ENCODE measurements at regions not wholly inside any gene's neighbourhood (a gene's known extent, or its start where the extent isn't known, plus 50 kb on each side); places are given as distances from the start of the nearest gene placed in this dataset.
"Not testable (repeated sequence)": the region's sequence is repeated elsewhere in the genome, so short reads cannot be mapped to it uniquely, and the experiment has no call there.

- POLR2A ChIA-PET = no interaction called here
- Mint-ChIP-seq H3K4me1 (no peaks in the 10 kb centered on the region), H3K27ac (no peak overlapping the region), H3K4me3 (no peak overlapping the region), H3K36me3 (no peaks in the 10 kb centered on the region), H3K9me3 (no peaks in the 10 kb centered on the region), H3K27me3 (no peaks in the 10 kb centered on the region)
- ATAC-seq (ENCODE audit: low read depth) (no peak), DNase-seq (no peak)
These were observed 230.1 kb upstream of the DDI1 start for GRCh38 chr11:103806130-103806895.

- no peak for ATAC-seq (ENCODE audit: low read depth)
- no peak for DNase-seq
- Mint-ChIP-seq H3K4me3 (no peak overlapping the region), H3K4me1 (no peaks in the 10 kb centered on the region), H3K36me3 (no peaks in the 10 kb centered on the region), H3K9me3 (no peaks in the 10 kb centered on the region), H3K27me3 (no peaks in the 10 kb centered on the region), H3K27ac (no peak overlapping the region)
- POLR2A ChIA-PET = no interaction called here
These were observed 228.6 kb upstream of the DDI1 start for GRCh38 chr11:103807806-103808205.

GRCh38 chr11:103808252-103808651 lies 228.2 kb upstream of the DDI1 start:
- ATAC-seq (ENCODE audit: low read depth) (no peak), DNase-seq (no peak)
- Mint-ChIP-seq H3K27me3 (no peaks in the 10 kb centered on the region), H3K9me3 (no peaks in the 10 kb centered on the region), H3K27ac (no peak overlapping the region), H3K4me3 (no peak overlapping the region), H3K36me3 (no peaks in the 10 kb centered on the region), H3K4me1 (no peaks in the 10 kb centered on the region)
- POLR2A ChIA-PET = no interaction called here

- Mint-ChIP-seq H3K36me3 (no peaks in the 10 kb centered on the region), H3K27me3 (no peaks in the 10 kb centered on the region), H3K4me1 (no peaks in the 10 kb centered on the region), H3K4me3 (no peak overlapping the region), H3K9me3 (no peaks in the 10 kb centered on the region), H3K27ac (no peak overlapping the region)
- ATAC-seq (ENCODE audit: low read depth) (no peak), DNase-seq (no peak)
- POLR2A ChIA-PET = no interaction called here
These were observed 224.5 kb upstream of the DDI1 start for GRCh38 chr11:103811870-103812455.

- Mint-ChIP-seq H3K27me3 (no peaks in the 10 kb centered on the region), H3K9me3 (no peaks in the 10 kb centered on the region), H3K4me1 (no peaks in the 10 kb centered on the region), H3K4me3 (no peak overlapping the region), H3K27ac (no peak overlapping the region), H3K36me3 (no peaks in the 10 kb centered on the region)
- POLR2A ChIA-PET = no interaction called here
- ATAC-seq (ENCODE audit: low read depth) (no peak), DNase-seq (no peak)
These were observed 223.8 kb upstream of the DDI1 start for GRCh38 chr11:103812680-103813079.

GRCh38 chr11:103820345-103820744 lies 216.1 kb upstream of the DDI1 start:
- not testable (repeated sequence) for DNase-seq, H3K36me3 Mint-ChIP-seq, H3K9me3 Mint-ChIP-seq

GRCh38 chr11:103824116-103824515 lies 212.3 kb upstream of the DDI1 start:
- Mint-ChIP-seq H3K27me3 (no peaks in the 10 kb centered on the region), H3K36me3 (no peaks in the 10 kb centered on the region), H3K9me3 (no peaks in the 10 kb centered on the region), H3K4me3 (no peak overlapping the region), H3K27ac (no peak overlapping the region), H3K4me1 (no peaks in the 10 kb centered on the region)
- DNase-seq (no peak), ATAC-seq (ENCODE audit: low read depth) (no peak)
- POLR2A ChIA-PET = no interaction called here

More at GRCh38 chr11:103820345-103820744, 216.1 kb upstream of the DDI1 start:
- H3K4me3 Mint-ChIP-seq; H3K27me3 Mint-ChIP-seq; H3K27ac Mint-ChIP-seq; POLR2A ChIA-PET; H3K4me1 Mint-ChIP-seq; ATAC-seq (ENCODE audit: low read depth): not testable (repeated sequence)

- Mint-ChIP-seq H3K4me1 (no peaks in the 10 kb centered on the region), H3K4me3 (no peak overlapping the region), H3K27ac (no peak overlapping the region), H3K27me3 (no peaks in the 10 kb centered on the region), H3K9me3 (no peaks in the 10 kb centered on the region), H3K36me3 (no peaks in the 10 kb centered on the region)
- DNase-seq (no peak), ATAC-seq (ENCODE audit: low read depth) (no peak)
- POLR2A ChIA-PET = no interaction called here
These were observed 211.0 kb upstream of the DDI1 start for GRCh38 chr11:103825469-103825868.

- peaks cover 5% of the 10 kb centered on the region for H3K9me3 Mint-ChIP-seq
- H3K36me3 Mint-ChIP-seq = no peaks in the 10 kb centered on the region
- H3K27ac Mint-ChIP-seq = no peak overlapping the region
- no peak for ATAC-seq (ENCODE audit: low read depth)
- H3K4me1 Mint-ChIP-seq = no peaks in the 10 kb centered on the region
- H3K27me3 Mint-ChIP-seq = no peaks in the 10 kb centered on the region
- no peak for DNase-seq
- POLR2A ChIA-PET = no interaction called here
- H3K4me3 Mint-ChIP-seq = no peak overlapping the region
These were observed 209.6 kb upstream of the DDI1 start for GRCh38 chr11:103826856-103827255.

GRCh38 chr11:103829596-103829995 lies 206.8 kb upstream of the DDI1 start:
- H3K4me3 Mint-ChIP-seq = no peak overlapping the region

GRCh38 chr11:103830205-103830604 lies 206.2 kb upstream of the DDI1 start:
- no peaks in the 10 kb centered on the region for H3K36me3 Mint-ChIP-seq
- DNase-seq (no peak), ATAC-seq (ENCODE audit: low read depth) (no peak)
- peaks cover 10% of the 10 kb centered on the region for H3K9me3 Mint-ChIP-seq
- H3K4me1 Mint-ChIP-seq = no peaks in the 10 kb centered on the region
- no peak overlapping the region for H3K4me3 Mint-ChIP-seq
- no peak overlapping the region for H3K27ac Mint-ChIP-seq
- POLR2A ChIA-PET = no interaction called here
- peaks cover 2% of the 10 kb centered on the region for H3K27me3 Mint-ChIP-seq

More at GRCh38 chr11:103829596-103829995, 206.8 kb upstream of the DDI1 start:
- Mint-ChIP-seq H3K27ac (no peak overlapping the region), H3K27me3 (no peaks in the 10 kb centered on the region), H3K4me1 (no peaks in the 10 kb centered on the region), H3K9me3 (peaks cover 9% of the 10 kb centered on the region), H3K36me3 (no peaks in the 10 kb centered on the region)
- POLR2A ChIA-PET = no interaction called here
- no peak for ATAC-seq (ENCODE audit: low read depth)
- no peak for DNase-seq

- Mint-ChIP-seq H3K27ac (no peak overlapping the region), H3K4me1 (no peaks in the 10 kb centered on the region), H3K4me3 (no peak overlapping the region), H3K9me3 (peaks cover 13% of the 10 kb centered on the region), H3K36me3 (no peaks in the 10 kb centered on the region), H3K27me3 (peaks cover 2% of the 10 kb centered on the region)
- POLR2A ChIA-PET = no interaction called here
- DNase-seq (no peak), ATAC-seq (ENCODE audit: low read depth) (no peak)
These were observed 203.7 kb upstream of the DDI1 start for GRCh38 chr11:103832762-103833161.

- no peaks in the 10 kb centered on the region for H3K9me3 Mint-ChIP-seq
- POLR2A ChIA-PET = no interaction called here
- no peak overlapping the region for H3K4me3 Mint-ChIP-seq
- H3K36me3 Mint-ChIP-seq = no peaks in the 10 kb centered on the region
- ATAC-seq (ENCODE audit: low read depth) (no peak), DNase-seq (no peak)
- H3K4me1 Mint-ChIP-seq = no peaks in the 10 kb centered on the region
- no peaks in the 10 kb centered on the region for H3K27me3 Mint-ChIP-seq
- H3K27ac Mint-ChIP-seq = no peak overlapping the region
These were observed 194.2 kb upstream of the DDI1 start for GRCh38 chr11:103842191-103842590.

GRCh38 chr11:103842795-103843194 lies 193.6 kb upstream of the DDI1 start:
- H3K27me3 Mint-ChIP-seq = no peaks in the 10 kb centered on the region
- ATAC-seq (ENCODE audit: low read depth) (no peak), DNase-seq (no peak)
- H3K4me3 Mint-ChIP-seq = no peak overlapping the region
- H3K4me1 Mint-ChIP-seq = no peaks in the 10 kb centered on the region
- no peaks in the 10 kb centered on the region for H3K36me3 Mint-ChIP-seq
- H3K9me3 Mint-ChIP-seq = no peaks in the 10 kb centered on the region
- H3K27ac Mint-ChIP-seq = no peak overlapping the region
- POLR2A ChIA-PET = no interaction called here

Measured in activated naive CD8-positive, alpha-beta T cell treated with anti-CD3 and anti-CD28 coated beads, Interleukin-2, amount 10 ng/mL, durations not matched to agents 7 days and 5 days (primary cell).